ENCODE measurements at regions not wholly inside any gene's neighbourhood (a gene's known extent, or its start where the extent isn't known, plus 50 kb on each side); places are given as distances from the start of the nearest gene placed in this dataset.
"Not testable (repeated sequence)": the region's sequence is repeated elsewhere in the genome, so short reads cannot be mapped to it uniquely, and the experiment has no call there.

GRCh38 chr1:228681076-228681565, 54.2 kb upstream of the RHOU start:
- DNase-seq, result not testable (repeated sequence)

- DNase-seq, result no peak
These were observed 51.9 kb upstream of the RHOU start for GRCh38 chr1:228683428-228683827.

- no peak for DNase-seq
These were observed 50.7 kb upstream of the RHOU start for GRCh38 chr1:228684607-228685006.

GRCh38 chr1:228685081-228685660, 50.1 kb upstream of the RHOU start:
- DNase-seq, result no peak
